ENCODE measurements at regions not wholly inside any gene's neighbourhood (a gene's known extent, or its start where the extent isn't known, plus 50 kb on each side); places are given as distances from the start of the nearest gene placed in this dataset.

GRCh38 chr3:194939949-194940770 lies 254.5 kb downstream of the FAM43A start:
- no peak for TF ChIP-seq CTCF (IDR thresholded peaks at IDR 0.05)
- TF ChIP-seq SIN3A (IDR thresholded peaks at IDR 0.05; ENCODE audit: borderline replicate concordance, insufficient read depth, low read depth, low read length): no peak
- no peak for TF ChIP-seq REST (IDR thresholded peaks at IDR 0.05; ENCODE audit: insufficient read depth in 1 of 2, low read depth in 2 of 2, low read length in 1 of 2)
- TF ChIP-seq POLR2AphosphoS5 (IDR thresholded peaks at IDR 0.05; ENCODE audit: low read depth, low read length): no peak
- no peak for TF ChIP-seq TCF7L2 (IDR thresholded peaks at IDR 0.05; ENCODE audit: low read depth, low read length)

Measured in Panc1 (cell line).